Stimulated activated CD4-positive, alpha-beta T cell treated with anti-CD3 and anti-CD28 coated beads, Interleukin-15, amount 100 ng/mL, for 1 hour (primary cell): ENCODE measurements at regions not wholly inside any gene's neighbourhood (a gene's known extent, or its start where the extent isn't known, plus 50 kb on each side); places are given as distances from the start of the nearest gene placed in this dataset.
"Not testable (repeated sequence)": the region's sequence is repeated elsewhere in the genome, so short reads cannot be mapped to it uniquely, and the experiment has no call there.

Experiments
- DNase-seq, 2 donors: peaks; one replicate each; pipeline ENCODE4 v3.0.0-alpha.2; 2020; ENCODE audit warnings: low read depth in 1 of 2, low spot score in 1 of 2

DNA sequence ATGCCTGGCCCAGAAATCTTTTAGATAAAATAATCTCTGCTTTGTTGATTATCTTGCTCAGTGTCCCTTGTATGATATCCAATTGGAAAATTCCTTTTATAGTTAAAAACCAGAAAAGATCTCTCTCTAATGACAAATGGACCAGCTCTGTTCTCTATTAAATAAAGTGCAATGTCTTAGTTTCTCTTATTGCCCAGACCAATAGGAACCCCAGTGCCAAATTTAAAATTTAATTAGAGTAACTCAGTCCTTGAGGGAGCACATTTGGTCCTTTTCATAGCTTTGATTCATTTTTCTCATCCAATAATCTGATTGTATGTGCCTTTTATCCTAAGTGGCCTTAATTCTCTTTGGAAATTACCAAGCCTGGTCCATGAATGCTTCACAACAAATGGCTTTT, 158.9 kb upstream of the FOXK1 start:
- no peak for DNase-seq

DNA sequence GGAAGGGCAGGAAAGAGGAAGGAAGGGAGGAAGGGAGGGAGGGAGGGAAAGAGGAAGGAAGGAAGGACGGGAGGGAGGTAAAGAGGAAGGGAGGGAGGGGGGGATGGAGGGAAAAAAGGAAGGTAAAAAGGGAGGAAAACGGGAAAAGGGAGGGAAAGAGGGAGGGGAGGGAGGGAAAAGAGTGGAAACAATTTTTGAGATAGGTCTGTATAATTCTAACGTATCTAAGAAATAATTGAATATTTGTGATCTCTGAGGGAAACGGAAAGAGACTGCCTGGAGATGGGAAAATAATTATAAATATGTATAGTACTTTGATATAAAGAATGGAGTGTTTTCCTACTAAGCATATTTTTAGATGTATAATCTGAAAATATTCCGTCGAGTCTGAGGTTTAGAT, 158.2 kb upstream of the FOXK1 start:
- DNase-seq, result no peak

DNA sequence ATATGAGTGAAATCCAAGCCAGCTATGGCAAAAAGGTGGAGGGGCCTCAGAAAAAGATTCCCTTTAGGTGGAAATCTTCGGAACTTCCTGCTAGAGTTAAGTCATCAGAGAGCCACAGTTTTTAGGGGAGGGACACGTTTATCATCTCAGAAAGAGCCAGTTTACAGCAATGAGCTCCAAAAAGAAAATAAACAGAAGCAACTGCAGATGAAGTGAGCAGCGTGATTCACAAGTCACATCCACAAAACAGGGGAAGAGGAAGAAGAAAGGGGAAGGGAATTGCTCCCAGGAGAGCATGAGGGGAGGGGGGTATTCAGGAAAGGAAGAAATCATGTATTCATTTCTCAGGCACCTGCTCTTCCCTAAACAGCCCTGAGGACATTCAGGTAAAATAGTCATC, 156.2 kb upstream of the FOXK1 start:
- DNase-seq, result no peak

DNA sequence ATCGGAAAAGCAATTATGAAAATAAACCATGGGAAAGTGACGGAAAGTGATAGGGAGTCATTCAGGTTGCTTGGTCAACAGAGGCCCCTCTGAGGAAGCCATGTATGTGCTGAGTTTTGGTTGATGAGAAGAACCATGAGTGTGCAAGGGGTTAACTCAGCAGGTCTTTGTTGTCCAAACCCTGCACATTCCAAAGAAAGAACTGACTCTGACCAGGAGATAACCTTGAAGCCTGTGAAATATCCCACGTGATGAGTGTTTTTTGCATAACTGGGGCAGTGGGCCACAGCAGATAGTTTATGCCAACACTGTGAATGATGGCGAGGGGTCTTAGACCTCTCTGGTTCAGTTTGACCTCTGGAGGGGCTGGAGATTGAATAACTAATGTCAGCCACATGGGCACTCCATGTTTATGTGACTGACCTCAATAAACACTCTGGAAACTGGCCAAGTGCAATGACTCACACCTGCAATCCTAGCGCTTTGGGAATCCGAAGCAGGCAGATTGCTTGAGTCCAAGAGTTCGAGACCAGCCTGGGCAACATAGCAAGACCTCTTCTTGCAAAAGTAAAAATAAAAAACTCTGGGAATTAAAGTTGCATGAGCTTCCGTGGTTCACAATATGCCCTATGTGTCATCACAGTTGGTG, 154.0 kb upstream of the FOXK1 start:
- DNase-seq, result no peak

DNA sequence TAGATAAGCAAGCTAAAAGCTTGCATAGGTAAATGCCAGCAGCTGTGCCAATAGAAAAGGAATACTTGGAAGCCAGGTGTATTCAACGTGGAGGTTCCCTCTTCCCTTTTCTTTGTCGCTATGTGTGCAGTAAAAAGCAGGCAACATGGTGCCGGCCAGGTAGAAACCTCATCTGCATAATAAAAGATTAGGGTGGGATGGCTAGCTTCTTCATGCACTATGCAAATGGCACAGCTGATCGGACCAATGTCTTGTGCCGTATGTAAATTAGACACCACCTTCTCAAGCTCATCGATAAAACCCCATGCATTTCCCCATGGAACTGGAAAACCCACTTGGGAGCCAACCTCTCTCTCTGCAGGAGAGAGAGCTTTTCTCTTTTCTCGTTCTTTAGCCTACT, 150.9 kb upstream of the FOXK1 start:
- no peak for DNase-seq

DNA sequence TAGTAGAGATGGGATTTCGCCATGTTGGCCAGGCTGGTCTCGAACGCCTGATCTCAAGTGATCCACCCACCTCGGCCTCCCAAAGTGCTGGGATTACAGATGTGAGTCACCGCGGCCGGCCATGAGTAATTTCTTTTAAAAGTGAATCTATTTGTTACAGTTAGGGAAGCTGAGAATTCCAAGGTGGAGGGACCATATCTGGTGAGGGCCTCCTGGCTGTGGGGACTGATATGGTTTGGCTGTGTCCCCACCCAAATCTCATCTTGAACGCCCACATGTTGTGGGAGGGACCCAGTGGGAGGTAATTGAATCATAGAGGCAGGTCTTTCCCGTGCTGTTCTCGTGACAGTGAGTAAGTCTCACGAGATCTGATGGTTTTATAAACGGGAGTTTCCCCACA, 148.8 kb upstream of the FOXK1 start:
- DNase-seq, result not testable (repeated sequence)

DNA sequence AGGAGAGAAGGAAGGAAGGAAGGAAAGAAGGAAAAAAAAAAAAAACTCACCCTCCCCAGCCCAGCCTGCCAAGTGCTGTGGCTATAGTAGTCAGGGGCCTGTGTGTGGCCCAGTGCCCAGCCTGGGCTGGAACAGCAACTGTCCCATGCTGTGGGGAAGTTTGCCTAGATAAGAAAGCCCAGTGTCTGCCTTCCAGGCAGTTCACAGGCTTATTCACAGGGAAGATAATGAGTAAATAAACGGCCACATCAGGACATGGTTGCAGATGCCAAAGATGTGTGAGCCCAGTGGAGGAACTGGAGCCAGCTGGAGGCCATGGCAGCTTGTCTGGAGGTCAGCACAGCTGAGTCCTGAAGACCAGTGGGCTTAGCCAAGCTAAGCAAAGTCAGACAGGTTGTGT, 132.4 kb upstream of the FOXK1 start:
- DNase-seq, result no peak

DNA sequence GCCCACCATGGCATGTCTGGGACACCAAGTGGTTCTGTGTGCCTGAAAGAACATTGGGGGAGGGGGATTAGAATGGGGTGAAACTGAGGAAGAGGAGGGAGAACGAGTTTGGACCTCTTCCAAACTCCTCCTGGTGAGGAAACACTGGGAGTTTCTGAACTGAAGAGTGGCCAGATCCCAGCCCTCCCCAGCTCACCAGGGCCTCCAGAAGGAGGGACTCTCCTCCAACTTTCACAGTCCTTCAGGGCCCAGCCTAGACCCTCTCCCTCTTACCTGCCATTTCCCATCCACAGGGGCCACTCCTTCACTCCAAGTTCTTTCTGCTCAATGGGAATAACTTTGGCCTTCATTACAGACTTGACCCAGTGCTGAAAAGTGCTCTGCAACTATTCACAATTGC, 132.0 kb upstream of the FOXK1 start:
- DNase-seq, result no peak

DNA sequence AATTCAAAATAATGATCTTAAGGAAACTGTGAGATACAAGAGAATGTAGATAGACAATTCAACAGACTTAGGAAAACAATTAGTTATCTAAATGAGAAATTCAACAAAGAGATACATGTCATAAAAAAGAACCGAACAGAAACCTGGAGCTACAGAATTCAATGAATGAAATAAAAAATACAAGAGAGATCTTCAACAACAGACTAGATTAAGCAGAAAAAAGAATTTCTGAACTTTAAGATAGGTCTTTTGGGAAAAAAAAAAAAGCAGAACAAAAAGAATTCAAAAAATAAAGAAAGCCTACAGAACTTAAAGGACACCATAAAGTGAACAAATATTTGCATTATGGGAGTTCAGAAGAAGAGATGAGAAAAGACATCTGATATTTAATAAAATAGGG, 129.1 kb upstream of the FOXK1 start:
- no peak for DNase-seq

DNA sequence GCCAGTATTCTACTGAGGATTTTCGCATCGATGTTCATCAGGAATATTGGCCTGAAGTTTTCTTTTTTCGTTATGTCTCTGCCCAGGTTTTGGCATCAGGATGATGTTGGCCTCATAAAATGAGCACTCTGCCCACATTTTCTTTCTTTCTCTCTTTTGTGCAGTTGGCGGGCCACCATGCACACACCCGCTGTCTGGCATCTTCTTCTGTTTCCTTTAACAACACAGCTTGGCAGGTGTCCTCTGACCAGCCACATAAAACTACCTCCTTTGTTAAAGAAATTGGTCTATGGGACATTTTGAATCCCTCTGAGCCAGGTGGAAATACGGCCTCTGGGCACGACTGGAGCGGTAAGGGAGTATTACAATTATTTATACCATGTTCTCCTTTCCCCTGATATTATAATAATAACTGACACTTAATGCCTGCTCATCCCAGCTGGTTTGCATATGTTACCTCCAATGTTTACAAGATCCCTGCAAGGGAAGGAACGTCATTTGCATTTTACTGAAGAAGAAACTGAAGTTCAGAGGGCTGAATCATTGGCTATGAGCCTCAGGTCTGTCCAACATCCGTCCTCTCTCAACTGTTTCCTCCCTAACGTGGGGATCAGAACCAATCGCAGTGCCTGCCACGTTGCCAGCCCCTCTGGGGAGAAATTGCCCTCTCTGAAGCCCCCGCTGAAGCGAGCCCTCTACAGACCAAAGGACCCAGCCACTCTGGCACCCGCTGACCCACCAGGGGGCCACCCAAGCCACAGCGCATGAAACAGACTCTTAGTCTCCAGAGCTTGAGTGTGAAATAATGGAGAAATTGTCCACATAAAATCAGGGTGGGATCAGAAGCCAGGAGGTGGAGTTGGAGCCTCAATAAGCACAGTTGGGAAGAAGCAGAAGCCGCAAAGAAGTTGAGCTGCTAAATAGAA, 125.0 kb upstream of the FOXK1 start:
- DNase-seq, result no peak

DNA sequence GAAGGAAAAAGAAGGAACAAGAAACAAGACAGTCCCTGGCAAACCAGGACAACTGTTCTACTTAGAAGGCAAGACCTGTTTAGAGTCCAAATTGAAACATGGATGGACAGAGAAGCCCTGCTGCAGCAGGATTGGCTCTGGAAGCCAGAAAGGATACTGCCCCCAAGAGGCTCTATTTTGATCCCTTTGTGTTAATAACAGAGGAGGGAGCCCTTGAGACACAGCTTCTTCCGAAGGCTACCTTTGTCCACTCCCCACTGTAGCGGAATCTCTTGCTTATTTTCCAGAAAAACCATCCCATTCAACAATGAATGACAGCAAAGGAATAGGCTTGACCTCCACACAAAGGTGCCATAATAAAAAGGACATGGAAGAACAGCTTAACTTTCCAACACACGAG, 120.3 kb upstream of the FOXK1 start:
- DNase-seq, result no peak

DNA sequence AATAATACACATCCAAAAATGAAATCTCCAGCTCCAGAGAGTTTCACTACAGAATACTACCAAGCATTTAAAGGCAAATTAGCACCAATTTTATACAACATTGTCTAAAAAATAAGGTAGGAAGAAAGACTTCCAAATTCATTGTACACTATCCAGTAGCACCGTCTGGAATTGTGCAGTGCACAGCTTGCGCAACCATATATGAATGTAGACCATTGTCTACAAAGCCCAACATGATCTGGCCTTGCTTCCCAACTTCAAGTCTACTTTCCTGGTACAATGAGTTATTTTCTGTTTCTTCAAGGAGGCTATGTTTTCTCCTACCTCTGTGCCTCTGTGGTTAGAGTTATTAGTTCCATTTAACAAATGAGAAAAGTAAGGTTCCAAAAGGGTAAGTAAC, 115.4 kb upstream of the FOXK1 start:
- DNase-seq, result no peak

DNA sequence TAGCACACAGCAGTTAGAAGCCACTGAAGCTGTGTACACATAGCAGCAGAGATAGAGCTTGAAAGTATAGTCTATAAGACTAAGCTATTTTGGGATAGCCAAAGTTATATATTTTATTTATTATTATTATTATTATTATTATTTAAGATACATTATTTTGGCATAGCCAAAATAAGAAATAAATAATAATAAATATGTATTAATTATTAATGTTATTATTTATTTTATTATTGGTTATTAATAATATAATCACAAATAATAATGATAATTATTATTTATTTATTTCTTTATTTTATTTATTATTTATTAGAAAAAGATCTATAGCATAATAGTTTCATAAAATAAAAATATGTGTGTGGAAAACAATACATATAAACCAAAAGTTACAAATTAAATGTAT, 107.2 kb upstream of the FOXK1 start:
- DNase-seq, result no peak

DNA sequence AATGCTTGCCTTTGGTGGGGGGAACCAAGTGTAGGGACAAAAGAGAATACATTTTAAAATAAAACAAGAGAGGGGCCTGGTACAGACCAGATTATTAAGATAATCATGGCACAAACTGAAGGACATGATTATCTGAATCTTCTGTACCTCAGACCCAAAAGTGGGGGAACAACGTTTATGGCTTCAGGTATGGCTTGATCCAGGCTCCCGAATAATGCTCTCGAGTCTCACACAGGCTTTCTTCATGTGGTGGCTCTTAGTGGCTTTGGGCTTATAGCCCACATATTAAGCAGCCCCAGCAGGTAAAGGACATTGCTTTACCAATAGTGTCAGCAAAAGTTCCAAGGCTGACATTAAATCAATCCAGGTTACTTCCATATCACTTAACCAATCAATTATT, 106.8 kb upstream of the FOXK1 start:
- DNase-seq, result no peak

DNA sequence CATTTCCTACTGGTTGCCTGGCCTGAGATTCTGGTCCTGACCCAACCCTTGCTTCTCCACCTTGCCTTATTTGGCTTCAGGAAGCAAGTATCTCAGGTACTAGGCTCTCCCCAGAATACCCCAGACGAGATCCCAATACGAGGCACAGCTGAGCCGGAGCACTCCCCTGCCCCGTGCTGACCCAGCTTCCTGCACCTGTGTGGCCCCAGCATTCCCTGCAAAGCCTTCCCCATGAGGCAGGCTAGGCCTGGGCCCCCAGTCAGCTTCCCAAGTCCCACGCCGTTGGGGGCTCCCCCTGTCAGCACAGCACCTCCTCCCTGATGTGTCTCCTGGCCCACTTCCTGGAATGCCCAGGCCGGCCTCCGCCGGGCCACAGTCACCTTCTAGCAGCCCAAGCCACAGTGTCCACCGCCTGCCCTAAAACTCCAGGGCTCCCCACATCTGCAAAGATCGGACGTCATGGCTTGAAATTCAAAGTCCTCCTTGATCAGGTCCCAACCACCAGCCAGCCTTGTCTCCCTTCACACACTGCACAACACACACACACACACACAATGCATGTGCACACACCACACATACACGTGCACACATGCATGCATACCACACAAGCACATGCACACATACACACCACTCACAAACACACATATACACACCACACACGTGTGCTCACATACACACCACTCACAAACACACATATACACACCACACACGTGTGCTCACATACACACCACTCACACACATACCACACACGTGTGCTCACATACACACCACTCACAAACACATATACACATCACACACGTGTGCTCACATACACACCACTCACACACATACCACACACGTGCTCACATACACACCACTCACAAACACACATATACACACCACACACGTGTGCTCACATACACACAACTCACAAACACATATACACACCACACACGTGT, 78.9 kb upstream of the FOXK1 start:
- no peak for DNase-seq

DNA sequence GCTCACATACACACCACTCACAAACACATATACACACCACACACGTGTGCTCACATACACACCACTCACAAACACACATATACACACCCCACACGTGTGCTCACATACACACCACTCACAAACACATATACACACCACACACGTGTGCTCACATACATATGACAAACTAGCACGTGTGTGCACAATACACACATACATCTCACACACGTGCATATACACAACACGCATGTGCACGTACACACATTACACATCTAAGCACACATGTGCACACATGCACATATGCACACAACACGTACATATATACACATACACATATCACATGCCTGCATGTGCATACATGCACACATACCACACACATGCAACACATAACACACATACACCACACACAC, 78.3 kb upstream of the FOXK1 start:
- DNase-seq, result no peak

DNA sequence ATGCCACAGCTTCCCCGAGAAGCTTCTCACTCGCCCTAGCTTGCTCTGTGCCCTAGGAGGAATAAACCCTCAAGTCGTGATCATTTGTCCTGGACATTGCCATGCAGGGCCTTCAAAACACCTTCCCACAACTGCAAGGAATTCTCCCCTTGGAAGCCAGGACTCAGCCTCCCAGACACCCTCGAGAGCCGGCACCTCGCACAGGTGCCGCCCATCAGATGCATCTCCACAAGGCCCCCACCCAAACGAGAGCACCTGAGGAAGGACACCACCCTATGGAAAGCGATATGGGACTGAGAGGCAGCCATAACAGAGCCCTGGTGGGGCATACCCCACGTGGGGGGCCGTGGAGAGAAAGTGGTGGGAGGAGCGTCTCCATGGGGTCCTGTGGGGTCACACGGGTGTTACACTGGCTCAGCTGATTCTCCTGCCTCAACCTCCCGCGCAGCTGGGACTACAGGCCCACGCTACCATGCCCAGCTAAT, 77.6 kb upstream of the FOXK1 start:
- DNase-seq, result no peak

DNA sequence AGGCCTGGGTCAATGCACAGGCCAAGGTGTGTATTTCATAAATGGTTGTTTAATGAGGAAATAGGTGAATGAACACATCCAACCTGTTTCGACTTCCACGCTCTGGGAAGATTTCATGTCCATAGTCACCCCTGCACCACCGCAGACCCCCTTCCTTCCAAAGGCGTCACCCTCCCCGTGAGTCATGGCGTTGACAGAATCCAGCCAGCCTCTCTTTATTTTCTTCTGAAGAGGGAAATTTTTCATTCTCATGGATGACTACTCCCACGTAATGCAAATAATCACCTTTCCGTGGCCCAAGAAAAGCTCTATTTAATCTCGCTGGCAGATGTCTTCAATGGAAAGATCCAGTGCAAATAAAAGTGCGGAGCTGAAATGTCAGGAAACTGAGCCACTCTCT, 75.3 kb upstream of the FOXK1 start:
- no peak for DNase-seq

DNA sequence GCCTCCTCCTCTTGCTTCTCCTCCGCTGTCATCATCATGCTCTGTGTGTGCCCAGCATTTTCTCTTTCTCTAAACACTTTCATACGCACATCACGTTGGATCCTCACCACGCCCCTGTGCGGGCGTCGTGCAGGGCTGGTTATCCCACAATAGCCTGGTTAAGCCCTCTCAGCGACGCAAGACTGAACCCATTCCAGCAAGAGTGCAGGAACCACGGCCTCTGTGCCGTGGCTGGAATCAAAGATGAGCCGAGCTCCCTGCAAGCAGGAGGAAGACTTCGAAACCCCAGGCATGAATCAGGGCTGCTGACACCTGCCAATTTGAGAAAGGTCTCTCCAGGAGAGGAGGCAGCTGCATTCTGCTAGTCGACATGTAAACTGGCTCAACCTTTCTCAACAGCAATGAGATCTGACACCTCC, 74.8 kb upstream of the FOXK1 start:
- no peak for DNase-seq

DNA sequence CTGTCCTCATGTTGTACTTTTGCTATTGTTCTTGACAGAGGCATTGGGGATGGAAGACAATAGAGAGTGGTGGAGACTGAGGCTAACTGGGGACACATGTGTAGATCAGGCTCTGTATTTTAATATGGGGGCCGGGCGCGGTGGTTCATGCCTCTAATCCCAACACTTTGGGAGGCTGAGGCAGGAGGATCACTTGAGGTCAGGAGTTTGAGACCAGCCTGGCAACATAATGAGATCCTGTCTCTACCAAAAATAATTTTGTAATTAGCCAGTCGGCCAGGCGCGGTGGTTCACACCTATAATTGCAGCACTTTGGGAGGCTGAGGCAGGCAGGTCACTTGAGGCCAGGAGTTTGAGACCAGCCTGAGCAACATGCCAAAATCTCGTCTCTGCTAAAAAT, 72.5 kb upstream of the FOXK1 start:
- not testable (repeated sequence) for DNase-seq

DNA sequence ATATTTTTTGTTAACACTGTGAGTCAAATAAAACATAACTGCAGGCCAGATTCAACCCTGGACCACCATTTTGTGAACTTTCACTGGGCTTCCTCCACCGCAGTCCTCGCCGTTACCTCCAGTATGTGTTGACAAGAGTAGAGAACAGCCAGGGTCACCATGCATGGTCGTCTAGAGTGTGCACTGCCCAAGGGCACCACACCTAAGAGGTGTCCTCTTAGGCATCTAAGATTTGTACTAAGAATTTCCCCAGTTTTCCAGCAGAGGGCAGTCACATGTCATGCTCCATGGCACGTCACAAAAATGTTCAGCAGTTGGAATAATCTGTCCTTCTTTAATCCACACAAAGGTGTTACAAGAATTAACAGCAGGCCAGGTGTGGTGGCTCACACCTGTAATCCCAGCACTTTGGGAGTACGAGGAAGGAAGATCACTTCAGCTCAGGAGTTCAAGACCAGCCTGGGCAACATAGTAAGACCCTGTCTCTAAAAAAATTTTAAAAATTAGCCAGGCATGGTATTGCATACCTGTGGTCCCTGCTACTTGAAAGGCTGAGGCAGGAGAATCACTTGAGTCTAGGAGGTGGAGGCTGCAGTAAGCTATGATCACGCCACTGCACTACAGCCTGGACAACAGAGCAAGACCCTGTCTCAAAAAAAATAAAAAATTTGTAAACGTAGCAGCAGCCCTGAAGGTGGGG, 71.2 kb upstream of the FOXK1 start:
- DNase-seq, result peak in 1 of 2 donors; percentile 9
